ENCODE measurements at regions not wholly inside any gene's neighbourhood (a gene's known extent, or its start where the extent isn't known, plus 50 kb on each side); places are given as distances from the start of the nearest gene placed in this dataset.

- TF ChIP-seq, protein P1, sequence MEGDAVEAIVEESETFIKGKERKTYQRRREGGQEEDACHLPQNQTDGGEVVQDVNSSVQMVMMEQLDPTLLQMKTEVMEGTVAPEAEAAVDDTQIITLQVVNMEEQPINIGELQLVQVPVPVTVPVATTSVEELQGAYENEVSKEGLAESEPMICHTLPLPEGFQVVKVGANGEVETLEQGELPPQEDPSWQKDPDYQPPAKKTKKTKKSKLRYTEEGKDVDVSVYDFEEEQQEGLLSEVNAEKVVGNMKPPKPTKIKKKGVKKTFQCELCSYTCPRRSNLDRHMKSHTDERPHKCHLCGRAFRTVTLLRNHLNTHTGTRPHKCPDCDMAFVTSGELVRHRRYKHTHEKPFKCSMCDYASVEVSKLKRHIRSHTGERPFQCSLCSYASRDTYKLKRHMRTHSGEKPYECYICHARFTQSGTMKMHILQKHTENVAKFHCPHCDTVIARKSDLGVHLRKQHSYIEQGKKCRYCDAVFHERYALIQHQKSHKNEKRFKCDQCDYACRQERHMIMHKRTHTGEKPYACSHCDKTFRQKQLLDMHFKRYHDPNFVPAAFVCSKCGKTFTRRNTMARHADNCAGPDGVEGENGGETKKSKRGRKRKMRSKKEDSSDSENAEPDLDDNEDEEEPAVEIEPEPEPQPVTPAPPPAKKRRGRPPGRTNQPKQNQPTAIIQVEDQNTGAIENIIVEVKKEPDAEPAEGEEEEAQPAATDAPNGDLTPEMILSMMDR (conservative IDR thresholded peaks at IDR 0.05; ENCODE audit: low read length), result no peak
- TF ChIP-seq EZH2phosphoT487 (IDR thresholded peaks at IDR 0.05; ENCODE audit: borderline replicate concordance), result no peak
- H3K4me2 ChIP-seq (ENCODE audit: low read depth, low read length, poor library complexity, severe bottlenecking), result no peak overlapping the region
- peaks cover 31% of the 10 kb centered on the region for H3K4me1 ChIP-seq (ENCODE audit: insufficient read depth, low read length, poor library complexity, severe bottlenecking)
- no peaks in the 10 kb centered on the region for H4K20me1 ChIP-seq (ENCODE audit: insufficient read depth, low read length, poor library complexity, severe bottlenecking)
- H3K79me2 ChIP-seq (ENCODE audit: insufficient read depth, low read length), result no peaks in the 10 kb centered on the region
- H3K9me2 ChIP-seq (replicated peaks; ENCODE audit: low read depth, low read length), result no peaks in the 10 kb centered on the region
- H3K4me3 ChIP-seq (ENCODE audit: low read length, poor library complexity, severe bottlenecking), result no peak overlapping the region
- no peaks in the 10 kb centered on the region for H3K27me3 ChIP-seq (ENCODE audit: insufficient read depth, low read length, poor library complexity, severe bottlenecking)
- no peak overlapping the region for H3K9ac ChIP-seq (ENCODE audit: low read depth, low read length, poor library complexity, severe bottlenecking)
- H3F3A ChIP-seq (ENCODE audit: low read depth), result no peaks in the 10 kb centered on the region
- no peaks in the 10 kb centered on the region for H3K36me3 ChIP-seq (ENCODE audit: insufficient read depth, low read length)
- no peak overlapping the region for H2AFZ ChIP-seq (ENCODE audit: low read length)
- H3K9me3 ChIP-seq (ENCODE audit: insufficient read depth, low read depth, low read length), result no peaks in the 10 kb centered on the region
Observed at GRCh38 chr9:135271425-135271824, 184.0 kb downstream of the OLFM1 start.

- Histone ChIP-seq H3K9me3 (ENCODE audit: insufficient read depth, low read depth, low read length) (no peaks in the 10 kb centered on the region), H3K4me1 (ENCODE audit: insufficient read depth, low read length, poor library complexity, severe bottlenecking) (peaks cover 19% of the 10 kb centered on the region)
Observed at GRCh38 chr9:135272608-135273007, 185.1 kb downstream of the OLFM1 start.

GRCh38 chr9:135273008-135273407, 185.5 kb downstream of the OLFM1 start:
- Histone ChIP-seq H4K20me1 (ENCODE audit: insufficient read depth, low read length, poor library complexity, severe bottlenecking) (no peaks in the 10 kb centered on the region), H3K9me3 (ENCODE audit: insufficient read depth, low read depth, low read length) (no peaks in the 10 kb centered on the region), H3K9ac (ENCODE audit: low read depth, low read length, poor library complexity, severe bottlenecking) (no peak overlapping the region), H3K79me2 (ENCODE audit: insufficient read depth, low read length) (no peaks in the 10 kb centered on the region), H3K36me3 (ENCODE audit: insufficient read depth, low read length) (no peaks in the 10 kb centered on the region), H3K4me1 (ENCODE audit: insufficient read depth, low read length, poor library complexity, severe bottlenecking) (peaks cover 15% of the 10 kb centered on the region), H3K9me2 (replicated peaks; ENCODE audit: low read depth, low read length) (no peaks in the 10 kb centered on the region), H3K4me2 (ENCODE audit: low read depth, low read length, poor library complexity, severe bottlenecking) (no peak overlapping the region), H2AFZ (ENCODE audit: low read length) (no peak overlapping the region), H3K27me3 (ENCODE audit: insufficient read depth, low read length, poor library complexity, severe bottlenecking) (no peaks in the 10 kb centered on the region), H3K4me3 (ENCODE audit: low read length, poor library complexity, severe bottlenecking) (no peak overlapping the region), H3F3A (ENCODE audit: low read depth) (no peaks in the 10 kb centered on the region; the same call in 1 of the 2 replicates)
- TF ChIP-seq, protein P1 (conservative IDR thresholded peaks at IDR 0.05; ENCODE audit: low read length), result no peak
- TF ChIP-seq EZH2phosphoT487 (IDR thresholded peaks at IDR 0.05; ENCODE audit: borderline replicate concordance), result no peak

More at GRCh38 chr9:135272608-135273007, 185.1 kb downstream of the OLFM1 start:
- H3K9ac ChIP-seq (ENCODE audit: low read depth, low read length, poor library complexity, severe bottlenecking), result no peak overlapping the region
- H3K27me3 ChIP-seq (ENCODE audit: insufficient read depth, low read length, poor library complexity, severe bottlenecking), result no peaks in the 10 kb centered on the region
- no peak overlapping the region for H3K4me2 ChIP-seq (ENCODE audit: low read depth, low read length, poor library complexity, severe bottlenecking)
- no peak overlapping the region for H3K4me3 ChIP-seq (ENCODE audit: low read length, poor library complexity, severe bottlenecking)
- no peaks in the 10 kb centered on the region; the same call in 1 of the 2 replicates for H3F3A ChIP-seq (ENCODE audit: low read depth)
- no peaks in the 10 kb centered on the region for H3K36me3 ChIP-seq (ENCODE audit: insufficient read depth, low read length)
- TF ChIP-seq, protein P1 (conservative IDR thresholded peaks at IDR 0.05; ENCODE audit: low read length), result no peak
- TF ChIP-seq EZH2phosphoT487 (IDR thresholded peaks at IDR 0.05; ENCODE audit: borderline replicate concordance), result no peak
- H2AFZ ChIP-seq (ENCODE audit: low read length), result no peak overlapping the region
- H3K9me2 ChIP-seq (replicated peaks; ENCODE audit: low read depth, low read length), result no peaks in the 10 kb centered on the region
- no peaks in the 10 kb centered on the region for H3K79me2 ChIP-seq (ENCODE audit: insufficient read depth, low read length)
- no peaks in the 10 kb centered on the region for H4K20me1 ChIP-seq (ENCODE audit: insufficient read depth, low read length, poor library complexity, severe bottlenecking)

All from Loucy (cell line).